ENCODE measurements at regions not wholly inside any gene's neighbourhood (a gene's known extent, or its start where the extent isn't known, plus 50 kb on each side); places are given as distances from the start of the nearest gene placed in this dataset.
"Not testable (repeated sequence)": the region's sequence is repeated elsewhere in the genome, so short reads cannot be mapped to it uniquely, and the experiment has no call there.

DNA sequence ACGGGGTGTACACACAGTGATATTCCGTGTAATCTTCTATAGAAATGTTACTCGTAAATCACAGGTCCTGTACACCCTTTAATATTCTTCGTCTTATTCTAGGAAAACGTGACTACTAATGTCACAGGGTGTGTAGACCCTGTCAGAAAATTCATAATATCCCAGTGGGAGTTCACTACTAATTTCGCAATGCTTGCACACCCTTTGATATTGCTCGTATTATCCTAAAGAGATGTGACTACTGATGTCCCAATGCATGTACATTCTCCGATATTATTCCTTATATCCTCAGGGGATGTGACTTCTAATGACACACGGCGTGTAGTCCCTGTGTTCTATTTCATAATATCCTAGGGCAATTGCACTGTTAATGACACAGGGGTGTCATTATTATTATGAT is 132.7 kb downstream of the ADRA2C start:
- TF ChIP-seq, protein P1, sequence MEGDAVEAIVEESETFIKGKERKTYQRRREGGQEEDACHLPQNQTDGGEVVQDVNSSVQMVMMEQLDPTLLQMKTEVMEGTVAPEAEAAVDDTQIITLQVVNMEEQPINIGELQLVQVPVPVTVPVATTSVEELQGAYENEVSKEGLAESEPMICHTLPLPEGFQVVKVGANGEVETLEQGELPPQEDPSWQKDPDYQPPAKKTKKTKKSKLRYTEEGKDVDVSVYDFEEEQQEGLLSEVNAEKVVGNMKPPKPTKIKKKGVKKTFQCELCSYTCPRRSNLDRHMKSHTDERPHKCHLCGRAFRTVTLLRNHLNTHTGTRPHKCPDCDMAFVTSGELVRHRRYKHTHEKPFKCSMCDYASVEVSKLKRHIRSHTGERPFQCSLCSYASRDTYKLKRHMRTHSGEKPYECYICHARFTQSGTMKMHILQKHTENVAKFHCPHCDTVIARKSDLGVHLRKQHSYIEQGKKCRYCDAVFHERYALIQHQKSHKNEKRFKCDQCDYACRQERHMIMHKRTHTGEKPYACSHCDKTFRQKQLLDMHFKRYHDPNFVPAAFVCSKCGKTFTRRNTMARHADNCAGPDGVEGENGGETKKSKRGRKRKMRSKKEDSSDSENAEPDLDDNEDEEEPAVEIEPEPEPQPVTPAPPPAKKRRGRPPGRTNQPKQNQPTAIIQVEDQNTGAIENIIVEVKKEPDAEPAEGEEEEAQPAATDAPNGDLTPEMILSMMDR (IDR thresholded peaks at IDR 0.05), result not testable (repeated sequence)
- TF ChIP-seq ELF1 (IDR thresholded peaks at IDR 0.05); TCF12 (IDR thresholded peaks at IDR 0.05); FOXM1 (IDR thresholded peaks at IDR 0.05; ENCODE audit: low read depth); RFX5 (IDR thresholded peaks at IDR 0.05; ENCODE audit: low read length); TAF1 (IDR thresholded peaks at IDR 0.05; ENCODE audit: borderline replicate concordance, low read depth, low read length); RAD21 (IDR thresholded peaks at IDR 0.05; ENCODE audit: low read length); SIN3A (IDR thresholded peaks at IDR 0.05; ENCODE audit: borderline replicate concordance, low read depth, low read length); MEF2A (IDR thresholded peaks at IDR 0.05; ENCODE audit: borderline replicate concordance, low read depth); EP300 (IDR thresholded peaks at IDR 0.05; ENCODE audit: borderline replicate concordance in 1 of 2, low read depth in 1 of 2, low read length in 1 of 2): not testable (repeated sequence)
- TF ChIP-seq, protein P2, sequence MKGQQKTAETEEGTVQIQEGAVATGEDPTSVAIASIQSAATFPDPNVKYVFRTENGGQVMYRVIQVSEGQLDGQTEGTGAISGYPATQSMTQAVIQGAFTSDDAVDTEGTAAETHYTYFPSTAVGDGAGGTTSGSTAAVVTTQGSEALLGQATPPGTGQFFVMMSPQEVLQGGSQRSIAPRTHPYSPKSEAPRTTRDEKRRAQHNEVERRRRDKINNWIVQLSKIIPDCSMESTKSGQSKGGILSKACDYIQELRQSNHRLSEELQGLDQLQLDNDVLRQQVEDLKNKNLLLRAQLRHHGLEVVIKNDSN (IDR thresholded peaks at IDR 0.05; ENCODE audit: borderline replicate concordance, low read depth), result not testable (repeated sequence)
- TF ChIP-seq, protein P3, sequence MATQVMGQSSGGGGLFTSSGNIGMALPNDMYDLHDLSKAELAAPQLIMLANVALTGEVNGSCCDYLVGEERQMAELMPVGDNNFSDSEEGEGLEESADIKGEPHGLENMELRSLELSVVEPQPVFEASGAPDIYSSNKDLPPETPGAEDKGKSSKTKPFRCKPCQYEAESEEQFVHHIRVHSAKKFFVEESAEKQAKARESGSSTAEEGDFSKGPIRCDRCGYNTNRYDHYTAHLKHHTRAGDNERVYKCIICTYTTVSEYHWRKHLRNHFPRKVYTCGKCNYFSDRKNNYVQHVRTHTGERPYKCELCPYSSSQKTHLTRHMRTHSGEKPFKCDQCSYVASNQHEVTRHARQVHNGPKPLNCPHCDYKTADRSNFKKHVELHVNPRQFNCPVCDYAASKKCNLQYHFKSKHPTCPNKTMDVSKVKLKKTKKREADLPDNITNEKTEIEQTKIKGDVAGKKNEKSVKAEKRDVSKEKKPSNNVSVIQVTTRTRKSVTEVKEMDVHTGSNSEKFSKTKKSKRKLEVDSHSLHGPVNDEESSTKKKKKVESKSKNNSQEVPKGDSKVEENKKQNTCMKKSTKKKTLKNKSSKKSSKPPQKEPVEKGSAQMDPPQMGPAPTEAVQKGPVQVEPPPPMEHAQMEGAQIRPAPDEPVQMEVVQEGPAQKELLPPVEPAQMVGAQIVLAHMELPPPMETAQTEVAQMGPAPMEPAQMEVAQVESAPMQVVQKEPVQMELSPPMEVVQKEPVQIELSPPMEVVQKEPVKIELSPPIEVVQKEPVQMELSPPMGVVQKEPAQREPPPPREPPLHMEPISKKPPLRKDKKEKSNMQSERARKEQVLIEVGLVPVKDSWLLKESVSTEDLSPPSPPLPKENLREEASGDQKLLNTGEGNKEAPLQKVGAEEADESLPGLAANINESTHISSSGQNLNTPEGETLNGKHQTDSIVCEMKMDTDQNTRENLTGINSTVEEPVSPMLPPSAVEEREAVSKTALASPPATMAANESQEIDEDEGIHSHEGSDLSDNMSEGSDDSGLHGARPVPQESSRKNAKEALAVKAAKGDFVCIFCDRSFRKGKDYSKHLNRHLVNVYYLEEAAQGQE (IDR thresholded peaks at IDR 0.05; ENCODE audit: low read depth, low read length), result not testable (repeated sequence)
